ENCODE measurements at regions not wholly inside any gene's neighbourhood (a gene's known extent, or its start where the extent isn't known, plus 50 kb on each side); places are given as distances from the start of the nearest gene placed in this dataset.

GRCh38 chr11:26247340-26247739, 84.6 kb upstream of the ANO3 start (continued):
- TF ChIP-seq SIN3A (IDR thresholded peaks at IDR 0.05; ENCODE audit: borderline replicate concordance, low read depth, low read length) (peak; percentile 79; the same call in 1 of the 2 replicates), FOXM1 (IDR thresholded peaks at IDR 0.05; ENCODE audit: low read depth) (peak; percentile 94), POLR2AphosphoS5 (IDR thresholded peaks at IDR 0.05; ENCODE audit: low read depth, low read length) (peak; percentile 74; the same call in 1 of the 2 replicates), TAF1 (IDR thresholded peaks at IDR 0.05; ENCODE audit: borderline replicate concordance, low read depth, low read length) (no peak), EP300 (IDR thresholded peaks at IDR 0.05; ENCODE audit: borderline replicate concordance in 1 of 2, low read depth in 1 of 2, low read length in 1 of 2) (peak; percentile 87 to 98), SMC3 (IDR thresholded peaks at IDR 0.05; ENCODE audit: low read depth, low read length) (no peak), MAX (IDR thresholded peaks at IDR 0.05; ENCODE audit: low read depth) (0 out of 2 replicates have a peak, but pooled peaks have one; percentile 22), JUND (IDR thresholded peaks at IDR 0.05) (peak; percentile 90), USF1 (IDR thresholded peaks at IDR 0.05; ENCODE audit: borderline replicate concordance, low read depth) (no peak)

GRCh38 chr11:26248661-26249060, 83.3 kb upstream of the ANO3 start:
- CTCF ChIA-PET: no interaction called here
- WGBS (ENCODE audit: low lambda C conversion rate): 89% methylated on average over 8 of the region's 8 CpGs

More at GRCh38 chr11:26248661-26249060, 83.3 kb upstream of the ANO3 start:
- Histone ChIP-seq H3K27me3 (ENCODE audit: insufficient read depth) (no peaks in the 10 kb centered on the region), H3F3A (replicated peaks; ENCODE audit: insufficient read depth) (peaks cover 23% of the 10 kb centered on the region), H4K20me1 (ENCODE audit: insufficient read depth) (no peaks in the 10 kb centered on the region), H3K9me3 (no peaks in the 10 kb centered on the region), H3K9me2 (no peaks in the 10 kb centered on the region), H3K36me3 (replicated peaks in 1 of 2; ENCODE audit: control insufficient read depth in 1 of 2, insufficient read depth in 2 of 2, low read length in 1 of 2) (no peaks in the 10 kb centered on the region), H3K27ac (ENCODE audit: low read depth in 2 of 2, low read length in 1 of 2) (peak overlapping the region in 1 of 2 experiments; percentile 89; a peak in 1 of 4 replicates), H3K4me1 (ENCODE audit: control insufficient read depth in 1 of 2, insufficient read depth in 2 of 2, low read depth in 1 of 2, low read length in 1 of 2) (no peaks in the 10 kb centered on the region; a peak in 1 of 4 replicates), H3K9ac (no peak overlapping the region), H3K4me2 (no peak overlapping the region), H2AFZ (ENCODE audit: low read depth) (no peak overlapping the region), H3K4me3 (ENCODE audit: low read depth in 2 of 2, low read length in 1 of 2) (no peak overlapping the region), H3K79me2 (ENCODE audit: insufficient read depth) (no peaks in the 10 kb centered on the region)
- TF ChIP-seq FOSL2 (IDR thresholded peaks at IDR 0.05; ENCODE audit: borderline replicate concordance, low read depth) (no peak), RFX5 (IDR thresholded peaks at IDR 0.05; ENCODE audit: low read length) (no peak), FOXJ3 (CRISPR knock-in tag; IDR thresholded peaks at IDR 0.05) (no peak), CTCF (IDR thresholded peaks at IDR 0.05) (no peak), USF2 (IDR thresholded peaks at IDR 0.05; ENCODE audit: borderline replicate concordance, low read depth, low read length) (no peak), FOXM1 (IDR thresholded peaks at IDR 0.05; ENCODE audit: low read depth) (no peak), USF1 (IDR thresholded peaks at IDR 0.05; ENCODE audit: borderline replicate concordance, low read depth) (no peak), EZH2phosphoT487 (IDR thresholded peaks at IDR 0.05; ENCODE audit: borderline replicate concordance, low read depth) (no peak), RCOR1 (IDR thresholded peaks at IDR 0.05; ENCODE audit: low read length) (no peak)
- POLR2A ChIA-PET: no interaction called here
- DNase-seq: no peak

Data from SK-N-SH (cell line).